ENCODE measurements at regions not wholly inside any gene's neighbourhood (a gene's known extent, or its start where the extent isn't known, plus 50 kb on each side); places are given as distances from the start of the nearest gene placed in this dataset.

GRCh38 chr4:20575486-20575885 is 124.8 kb upstream of the PACRGL start:
- POLR2A ChIA-PET: no interaction called here
- H3K4me2 ChIP-seq (ENCODE audit: insufficient read depth, low read length): no peak overlapping the region
- H3K4me1 ChIP-seq (ENCODE audit: control insufficient read depth, extremely low read depth, insufficient read depth, low read length): no peaks in the 10 kb centered on the region
- BruUV-seq (replicated peaks): no TSS peak
- intact Hi-C loops (cut with micrococcal nuclease) (no loop called here), dilution Hi-C loops (cut with MboI; ENCODE audit: extremely low pct_ligation_motif_present, low sequenced_read_pairs) (no loop called here)
- no peak overlapping the region for H3K4me3 ChIP-seq (replicated peaks in 1 of 3; ENCODE audit: insufficient read depth in 1 of 3, low read depth in 1 of 3, low read length in 3 of 3)
- H3K27ac ChIP-seq (ENCODE audit: insufficient read depth, low read depth, low read length): no peak overlapping the region
- no peaks in the 10 kb centered on the region for H3K36me3 ChIP-seq (ENCODE audit: control insufficient read depth in 2 of 2, extremely low read depth in 1 of 2, insufficient read depth in 2 of 2, low read length in 2 of 2)
- no peak overlapping the region for H3K9ac ChIP-seq (replicated peaks; ENCODE audit: extremely low read depth, insufficient read depth, low read length)
- no peaks in the 10 kb centered on the region for H3K9me1 ChIP-seq (replicated peaks; ENCODE audit: control insufficient read depth, extremely low read depth, insufficient read depth, low read length)
- no peaks in the 10 kb centered on the region for H4K20me1 ChIP-seq (replicated peaks; ENCODE audit: control insufficient read depth, extremely low read depth, insufficient read depth, low read length)
- DNase-seq (ENCODE audit: low read depth, low spot score) (no peak), FAIRE-seq (no peak)
- no peaks in the 10 kb centered on the region for H3K79me2 ChIP-seq (ENCODE audit: control insufficient read depth, insufficient read depth, low read length)
- CTCF ChIA-PET: interaction anchor here (2.2 kb wide), 1 partner anchor 10 kb away, joined by 6 read pairs; no protein-coding TSS in a partner anchor
- TF ChIP-seq MAX (IDR thresholded peaks at IDR 0.05; ENCODE audit: insufficient read depth, insufficient read length) (no peak), CTCF (IDR thresholded peaks at IDR 0.05; ENCODE audit: extremely low read depth in 1 of 2, insufficient read depth in 1 of 2, low read depth in 1 of 2, low read length in 2 of 2) (no peak), POLR2A (IDR thresholded peaks at IDR 0.05; ENCODE audit: low read depth, low read length) (no peak), POLR2AphosphoS5 (IDR thresholded peaks at IDR 0.05; ENCODE audit: insufficient read depth, low read depth, low read length) (no peak), EZH2 (IDR thresholded peaks at IDR 0.05; ENCODE audit: borderline replicate concordance, low read depth, low read length, severe bottlenecking) (no peak), FOS (IDR thresholded peaks at IDR 0.05; ENCODE audit: borderline replicate concordance, insufficient read depth, low read length) (no peak), MYC (IDR thresholded peaks at IDR 0.05; ENCODE audit: low read depth, low read length) (no peak), JUN (IDR thresholded peaks at IDR 0.05; ENCODE audit: borderline replicate concordance, insufficient read depth, insufficient read length, low read depth) (no peak), GATA2 (IDR thresholded peaks at IDR 0.05; ENCODE audit: insufficient read depth, insufficient read length, low read depth, low read length) (no peak)
- no peaks in the 10 kb centered on the region for H3K27me3 ChIP-seq (ENCODE audit: control insufficient read depth in 2 of 2, insufficient read depth in 2 of 2, low read length in 2 of 2)
- no peaks in the 10 kb centered on the region for H3K9me3 ChIP-seq (replicated peaks; ENCODE audit: control insufficient read depth, insufficient read depth, low read length)
- H2AFZ ChIP-seq (ENCODE audit: low read depth, low read length): no peak overlapping the region

Data from endothelial cell of umbilical vein (primary cell).